GM12892 (cell line): ENCODE measurements at regions not wholly inside any gene's neighbourhood (a gene's known extent, or its start where the extent isn't known, plus 50 kb on each side); places are given as distances from the start of the nearest gene placed in this dataset.

Experiments used
- POLR2A ChIP-seq: IDR thresholded peaks from 2 replicates; pipeline ENCODE4 v1.6.1; 2011; ENCODE audit warnings: low read depth, low read length, control low read depth
- POLR2AphosphoS5 ChIP-seq: IDR thresholded peaks from 2 replicates; pipeline ENCODE4 v1.6.1; 2011; ENCODE audit warnings: low read depth, low read length, control low read depth

DNA sequence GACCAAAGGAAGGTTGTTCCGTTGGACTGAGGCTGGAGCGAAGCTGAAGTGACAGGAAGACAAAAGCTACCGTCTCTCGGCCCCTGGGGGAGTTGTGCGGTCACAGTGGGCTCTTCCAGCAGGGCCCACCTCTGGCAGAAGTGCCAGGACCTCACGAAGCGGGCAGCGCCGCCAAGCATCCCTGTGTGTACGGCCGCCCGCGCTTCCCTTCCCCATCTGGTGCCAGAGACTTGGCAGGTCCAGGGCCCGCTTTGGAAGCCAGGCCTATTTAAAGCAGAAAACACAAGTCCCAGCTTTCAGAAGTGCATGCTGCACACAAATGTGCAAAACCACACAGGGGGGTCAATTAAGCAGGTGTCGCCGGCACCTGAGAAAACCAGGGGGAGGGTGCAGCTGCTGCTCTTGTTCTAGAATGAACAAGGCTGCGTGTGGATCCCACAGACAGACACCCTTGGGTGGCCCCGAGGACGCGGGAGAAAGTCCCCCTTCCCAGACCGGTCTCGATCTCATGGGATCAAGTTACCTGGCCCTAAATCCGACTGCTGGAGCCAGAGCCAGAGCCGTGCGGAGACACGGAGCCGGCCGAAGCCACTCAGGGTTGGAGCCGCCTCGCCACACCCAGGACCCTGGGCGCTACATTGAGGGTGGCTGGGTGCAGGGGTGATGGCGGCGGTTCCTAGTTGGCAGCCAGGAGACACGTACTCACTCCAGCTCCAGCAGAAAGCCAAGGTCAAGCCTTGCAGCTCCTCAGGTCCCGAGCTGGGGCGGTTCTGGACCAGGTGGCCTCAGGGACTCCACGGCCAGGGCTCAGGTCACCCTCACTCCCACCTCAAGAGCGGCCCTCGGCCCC lies 51.8 kb upstream of the PPP2R2D start:
- TF ChIP-seq POLR2A: no peak
- no peak for TF ChIP-seq POLR2AphosphoS5
